GM23338 (cell line): ENCODE measurements at regions not wholly inside any gene's neighbourhood (a gene's known extent, or its start where the extent isn't known, plus 50 kb on each side); places are given as distances from the start of the nearest gene placed in this dataset.

Experiments
- EZH2phosphoT487 ChIP-seq: fragments of 200-600 bp; sonication (generic); IDR thresholded peaks from one replicate; pipeline ENCODE4 v1.8.1; 2018; ENCODE audit warnings: antibody characterized with exemption; ENCODE audit not compliant: unreplicated experiment
- NANOG ChIP-seq: IDR thresholded peaks from 2 replicates; pipeline ENCODE4 v1.6.1; 2016; ENCODE audit warnings: antibody characterized with exemption, borderline replicate concordance
- POLR2AphosphoS5 ChIP-seq: IDR thresholded peaks from 2 replicates; pipeline ENCODE4 v1.6.1; 2016; ENCODE audit warnings: antibody characterized with exemption, low read depth
- REST ChIP-seq: IDR thresholded peaks from one replicate; pipeline ENCODE4 v1.6.1; 2018; ENCODE audit warnings: antibody characterized with exemption; ENCODE audit not compliant: unreplicated experiment
- TF ChIP-seq, protein P1 (sequence below), 2 experiments: fragments of 200-600 bp in 1 of 2; sonication (generic) in 1 of 2; conservative IDR thresholded peaks; 2 replicates each; pipeline versions ENCODE4 v1.5.1 to v1.6.1; 2016 to 2017; ENCODE audit warnings: antibody characterized with exemption in 2 of 2, low read depth in 2 of 2, mild to moderate bottlenecking in 2 of 2, moderate library complexity in 1 of 2

GRCh38 chr13:76438050-76438449 is 448.2 kb downstream of the KCTD12 start:
- TF ChIP-seq, protein P1, sequence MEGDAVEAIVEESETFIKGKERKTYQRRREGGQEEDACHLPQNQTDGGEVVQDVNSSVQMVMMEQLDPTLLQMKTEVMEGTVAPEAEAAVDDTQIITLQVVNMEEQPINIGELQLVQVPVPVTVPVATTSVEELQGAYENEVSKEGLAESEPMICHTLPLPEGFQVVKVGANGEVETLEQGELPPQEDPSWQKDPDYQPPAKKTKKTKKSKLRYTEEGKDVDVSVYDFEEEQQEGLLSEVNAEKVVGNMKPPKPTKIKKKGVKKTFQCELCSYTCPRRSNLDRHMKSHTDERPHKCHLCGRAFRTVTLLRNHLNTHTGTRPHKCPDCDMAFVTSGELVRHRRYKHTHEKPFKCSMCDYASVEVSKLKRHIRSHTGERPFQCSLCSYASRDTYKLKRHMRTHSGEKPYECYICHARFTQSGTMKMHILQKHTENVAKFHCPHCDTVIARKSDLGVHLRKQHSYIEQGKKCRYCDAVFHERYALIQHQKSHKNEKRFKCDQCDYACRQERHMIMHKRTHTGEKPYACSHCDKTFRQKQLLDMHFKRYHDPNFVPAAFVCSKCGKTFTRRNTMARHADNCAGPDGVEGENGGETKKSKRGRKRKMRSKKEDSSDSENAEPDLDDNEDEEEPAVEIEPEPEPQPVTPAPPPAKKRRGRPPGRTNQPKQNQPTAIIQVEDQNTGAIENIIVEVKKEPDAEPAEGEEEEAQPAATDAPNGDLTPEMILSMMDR (conservative IDR thresholded peaks at IDR 0.05; ENCODE audit: low read depth in 2 of 2): no peak
- TF ChIP-seq POLR2AphosphoS5: no peak
- no peak for TF ChIP-seq REST
- TF ChIP-seq NANOG: no peak
- TF ChIP-seq EZH2phosphoT487: no peak
